ENCODE measurements at regions not wholly inside any gene's neighbourhood (a gene's known extent, or its start where the extent isn't known, plus 50 kb on each side); places are given as distances from the start of the nearest gene placed in this dataset.

DNA sequence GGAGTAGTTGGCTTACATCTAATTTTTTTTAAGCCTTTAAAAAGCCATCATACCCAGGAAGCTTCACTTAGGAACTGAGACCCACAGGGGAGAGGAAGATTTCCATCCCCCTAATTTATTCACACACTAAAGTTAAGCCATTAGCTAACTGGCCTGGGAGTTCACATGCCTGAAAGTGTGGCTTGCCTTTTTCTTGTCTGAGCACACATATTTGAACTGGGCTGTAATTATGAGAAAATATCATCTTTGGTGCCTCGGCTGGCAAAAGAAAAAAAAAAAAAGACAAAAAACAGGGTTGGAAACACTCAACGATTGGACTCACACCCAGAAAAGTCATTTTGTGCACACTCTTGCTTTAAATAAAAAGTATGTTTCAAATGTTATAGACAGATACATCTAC lies 847.3 kb downstream of the MAT2B start:
- Mint-ChIP-seq H3K27ac (no peak overlapping the region), H3K36me3 (no peaks in the 10 kb centered on the region), H3K4me1 (no peaks in the 10 kb centered on the region), H3K4me3 (no peak overlapping the region), H3K9me3 (peaks cover 0 to 9% (median 0%) of the 10 kb centered on the region in 7 donors), H3K27me3 (ENCODE audit: low read depth in 3 of 3) (no peaks in the 10 kb centered on the region)
- Histone ChIP-seq H4K20me1 (ENCODE audit: insufficient read depth, low read length) (no peaks in the 10 kb centered on the region), H3K9me3 (replicated peaks in 1 of 2; ENCODE audit: control insufficient read depth in 1 of 2, insufficient read depth in 1 of 2, low read length in 2 of 2) (no peaks in the 10 kb centered on the region), H3K4me3 (replicated peaks in 1 of 3; ENCODE audit: low read depth in 2 of 3, low read length in 3 of 3) (no peak overlapping the region), H3K36me3 (replicated peaks in 1 of 2; ENCODE audit: control insufficient read depth in 1 of 2, insufficient read depth in 2 of 2, low read length in 2 of 2) (no peaks in the 10 kb centered on the region), H3K4me1 (ENCODE audit: control insufficient read depth in 1 of 2, insufficient read depth in 2 of 2, low read length in 2 of 2) (peaks cover 5% of the 10 kb centered on the region in 2 donors), H3K9ac (ENCODE audit: insufficient read depth, low read length, poor library complexity, severe bottlenecking) (no peak overlapping the region), H2AFZ (ENCODE audit: insufficient read depth, low read depth, low read length, poor library complexity, severe bottlenecking) (no peak overlapping the region), H3K27ac (ENCODE audit: low read depth in 1 of 2, low read length in 2 of 2) (no peak overlapping the region), H3K4me2 (replicated peaks; ENCODE audit: extremely low read depth, low read length, poor library complexity, severe bottlenecking) (no peak overlapping the region), H3K27me3 (ENCODE audit: control insufficient read depth in 2 of 2, insufficient read depth in 2 of 2, low read length in 2 of 2) (no peaks in the 10 kb centered on the region), H3K79me2 (ENCODE audit: insufficient read depth, low read length) (no peaks in the 10 kb centered on the region)
- no peak for DNase-seq
- no CpG with 5 or more reads among the region's 2 CpGs for WGBS (ENCODE audit: insufficient coverage)
- intact Hi-C loops (cut with micrococcal nuclease), result no loop called here
- TF ChIP-seq, protein P1, sequence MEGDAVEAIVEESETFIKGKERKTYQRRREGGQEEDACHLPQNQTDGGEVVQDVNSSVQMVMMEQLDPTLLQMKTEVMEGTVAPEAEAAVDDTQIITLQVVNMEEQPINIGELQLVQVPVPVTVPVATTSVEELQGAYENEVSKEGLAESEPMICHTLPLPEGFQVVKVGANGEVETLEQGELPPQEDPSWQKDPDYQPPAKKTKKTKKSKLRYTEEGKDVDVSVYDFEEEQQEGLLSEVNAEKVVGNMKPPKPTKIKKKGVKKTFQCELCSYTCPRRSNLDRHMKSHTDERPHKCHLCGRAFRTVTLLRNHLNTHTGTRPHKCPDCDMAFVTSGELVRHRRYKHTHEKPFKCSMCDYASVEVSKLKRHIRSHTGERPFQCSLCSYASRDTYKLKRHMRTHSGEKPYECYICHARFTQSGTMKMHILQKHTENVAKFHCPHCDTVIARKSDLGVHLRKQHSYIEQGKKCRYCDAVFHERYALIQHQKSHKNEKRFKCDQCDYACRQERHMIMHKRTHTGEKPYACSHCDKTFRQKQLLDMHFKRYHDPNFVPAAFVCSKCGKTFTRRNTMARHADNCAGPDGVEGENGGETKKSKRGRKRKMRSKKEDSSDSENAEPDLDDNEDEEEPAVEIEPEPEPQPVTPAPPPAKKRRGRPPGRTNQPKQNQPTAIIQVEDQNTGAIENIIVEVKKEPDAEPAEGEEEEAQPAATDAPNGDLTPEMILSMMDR (IDR thresholded peaks at IDR 0.05), result no peak

DNA sequence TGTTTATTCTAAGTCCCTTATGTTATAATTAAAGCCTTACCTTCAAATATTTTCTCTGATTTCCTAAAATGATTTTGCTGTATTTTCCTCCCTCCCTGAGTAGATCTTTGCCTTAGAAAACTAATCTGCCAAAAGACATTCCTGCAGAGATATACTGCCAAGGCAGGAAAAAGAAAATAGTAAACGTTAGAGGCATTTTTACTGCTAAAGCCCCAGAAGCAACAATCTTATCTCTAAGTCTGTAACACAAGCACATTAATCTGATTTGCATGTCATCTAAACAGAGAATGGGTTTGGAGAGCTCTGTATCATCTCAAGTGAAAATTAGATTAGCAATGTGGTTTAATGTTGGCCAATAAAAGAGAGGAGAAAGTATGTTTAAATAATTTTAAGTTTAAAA lies 847.7 kb downstream of the MAT2B start:
- no peak overlapping the region for H3K4me2 ChIP-seq (replicated peaks; ENCODE audit: extremely low read depth, low read length, poor library complexity, severe bottlenecking)
- Mint-ChIP-seq H3K4me3 (no peak overlapping the region), H3K4me1 (no peaks in the 10 kb centered on the region), H3K36me3 (no peaks in the 10 kb centered on the region), H3K27me3 (ENCODE audit: low read depth in 3 of 3) (no peaks in the 10 kb centered on the region), H3K27ac (no peak overlapping the region), H3K9me3 (peaks cover 0 to 9% (median 0%) of the 10 kb centered on the region in 7 donors)
- no peaks in the 10 kb centered on the region for H3K9me3 ChIP-seq (replicated peaks in 1 of 2; ENCODE audit: control insufficient read depth in 1 of 2, insufficient read depth in 1 of 2, low read length in 2 of 2)
- H3K36me3 ChIP-seq (replicated peaks in 1 of 2; ENCODE audit: control insufficient read depth in 1 of 2, insufficient read depth in 2 of 2, low read length in 2 of 2), result no peaks in the 10 kb centered on the region
- TF ChIP-seq, protein P1 (IDR thresholded peaks at IDR 0.05), result no peak
- intact Hi-C loops (cut with micrococcal nuclease), result no loop called here
- H3K4me1 ChIP-seq (ENCODE audit: control insufficient read depth in 1 of 2, insufficient read depth in 2 of 2, low read length in 2 of 2), result peaks cover 5% of the 10 kb centered on the region in 2 donors
- no peak overlapping the region for H3K27ac ChIP-seq (ENCODE audit: low read depth in 1 of 2, low read length in 2 of 2)
- no peak overlapping the region for H2AFZ ChIP-seq (ENCODE audit: insufficient read depth, low read depth, low read length, poor library complexity, severe bottlenecking)
- no peak overlapping the region for H3K4me3 ChIP-seq (replicated peaks in 1 of 3; ENCODE audit: low read depth in 2 of 3, low read length in 3 of 3)
- no peak for DNase-seq
- H3K9ac ChIP-seq (ENCODE audit: insufficient read depth, low read length, poor library complexity, severe bottlenecking), result no peak overlapping the region
- no CpG with 5 or more reads among the region's 1 CpG for WGBS (ENCODE audit: insufficient coverage)
- no peaks in the 10 kb centered on the region for H3K79me2 ChIP-seq (ENCODE audit: insufficient read depth, low read length)
- no peaks in the 10 kb centered on the region for H3K27me3 ChIP-seq (ENCODE audit: control insufficient read depth in 2 of 2, insufficient read depth in 2 of 2, low read length in 2 of 2)
- no peaks in the 10 kb centered on the region for H4K20me1 ChIP-seq (ENCODE audit: insufficient read depth, low read length)

All from CD14-positive monocyte (primary cell).